Mesenchymal stem cell (in vitro differentiated cells and primary cell): ENCODE measurements at regions not wholly inside any gene's neighbourhood (a gene's known extent, or its start where the extent isn't known, plus 50 kb on each side); places are given as distances from the start of the nearest gene placed in this dataset.

Experiments used
- DNase-seq: peaks from one replicate; pipeline ENCODE4 v3.0.0-alpha.2; 2013
- H2AFZ ChIP-seq: one replicate; pipeline ENCODE4 v1.6.1; 2013; ENCODE audit warnings: low read depth, mild to moderate bottlenecking, control low read depth, inconsistent platforms, low read length, moderate library complexity
- H2AK5ac ChIP-seq: 2 replicates; pipeline ENCODE4 v1.6.1; 2013; ENCODE audit warnings: low read length, moderate library complexity, mild to moderate bottlenecking, inconsistent platforms; ENCODE audit not compliant: severe bottlenecking
- H2BK120ac ChIP-seq: one replicate; pipeline ENCODE4 v1.6.1; 2013; ENCODE audit warnings: low read depth, mild to moderate bottlenecking, inconsistent platforms, low read length, moderate library complexity
- H2BK12ac ChIP-seq, 2 experiments: one replicate each; pipeline ENCODE4 v1.6.1; 2013; ENCODE audit warnings: inconsistent platforms in 2 of 2, low read length in 2 of 2, mild to moderate bottlenecking in 2 of 2, moderate library complexity in 2 of 2, control low read depth in 1 of 2
- H2BK15ac ChIP-seq: one replicate; pipeline ENCODE4 v1.6.1; 2013; ENCODE audit warnings: mild to moderate bottlenecking, low read depth, inconsistent platforms; ENCODE audit not compliant: poor library complexity, severe bottlenecking
- H2BK5ac ChIP-seq: 2 replicates; pipeline ENCODE4 v1.6.1; 2013; ENCODE audit warnings: low read depth, mild to moderate bottlenecking, low read length, control low read depth, inconsistent platforms; ENCODE audit not compliant: poor library complexity, severe bottlenecking
- H3K14ac ChIP-seq, 2 experiments: one replicate each; pipeline ENCODE4 v1.6.1; 2013; ENCODE audit warnings: inconsistent platforms in 2 of 2, low read length in 2 of 2, control low read depth in 1 of 2, mild to moderate bottlenecking in 1 of 2, moderate library complexity in 1 of 2
- H3K18ac ChIP-seq, 2 experiments: one replicate each; pipeline ENCODE4 v1.6.1; 2013; ENCODE audit warnings: inconsistent platforms in 2 of 2, low read length in 2 of 2, control low read depth in 1 of 2, low read depth in 1 of 2, mild to moderate bottlenecking in 1 of 2
- H3K23ac ChIP-seq, 2 experiments: one replicate each; pipeline ENCODE4 v1.6.1; 2013; ENCODE audit warnings: inconsistent platforms in 2 of 2, low read length in 2 of 2, mild to moderate bottlenecking in 2 of 2, moderate library complexity in 2 of 2, control low read depth in 1 of 2
- H3K27ac ChIP-seq: 2 replicates; pipeline ENCODE4 v1.5.1; 2013; ENCODE audit warnings: mild to moderate bottlenecking, moderate library complexity, low read length, control low read depth, inconsistent platforms; ENCODE audit not compliant: poor library complexity, severe bottlenecking
- H3K27me3 ChIP-seq, 2 experiments: 2 replicates each; pipeline versions ENCODE4 v1.6.1 to v1.7.0; 2013; ENCODE audit warnings: low read length in 2 of 2, mild to moderate bottlenecking in 2 of 2, moderate library complexity in 2 of 2, control low read depth in 1 of 2, inconsistent platforms in 1 of 2; ENCODE audit not compliant: control insufficient read depth in 1 of 2, insufficient read depth in 1 of 2
- H3K36me3 ChIP-seq, 2 experiments: 2 replicates each; pipeline versions ENCODE4 v1.6.1 to v1.7.0; 2013; ENCODE audit warnings: low read length in 2 of 2, control low read depth in 1 of 2, inconsistent platforms in 1 of 2, low read depth in 1 of 2, mild to moderate bottlenecking in 1 of 2; ENCODE audit not compliant: insufficient read depth in 2 of 2, control insufficient read depth in 1 of 2
- H3K4ac ChIP-seq, 2 experiments: one replicate each; pipeline ENCODE4 v1.6.1; 2013; ENCODE audit warnings: inconsistent platforms in 2 of 2, low read length in 2 of 2, mild to moderate bottlenecking in 2 of 2, moderate library complexity in 2 of 2, control low read depth in 1 of 2, low read depth in 1 of 2
- H3K4me1 ChIP-seq: 2 replicates; pipeline ENCODE4 v1.6.1; 2013; ENCODE audit warnings: low read depth, low read length, control low read depth; ENCODE audit not compliant: control insufficient read depth, insufficient read depth
- H3K4me2 ChIP-seq: 2 replicates; pipeline ENCODE4 v1.6.1; 2013; ENCODE audit warnings: low read length, mild to moderate bottlenecking, inconsistent platforms; ENCODE audit not compliant: poor library complexity, severe bottlenecking
- H3K4me3 ChIP-seq, 2 experiments: 2 replicates each; pipeline versions ENCODE4 v1.5.1 to v1.7.0; 2013; ENCODE audit warnings: low read length in 2 of 2, mild to moderate bottlenecking in 2 of 2, control low read depth in 1 of 2, low read depth in 1 of 2; ENCODE audit not compliant: insufficient read depth in 1 of 2
- H3K79me1 ChIP-seq: replicated peaks from 2 replicates; pipeline ENCODE4 v1.6.1; 2013; ENCODE audit warnings: mild to moderate bottlenecking, control low read depth, low read length, inconsistent platforms; ENCODE audit not compliant: poor library complexity, severe bottlenecking
- H3K9ac ChIP-seq: 2 replicates; pipeline ENCODE4 v1.7.0; 2013; ENCODE audit warnings: mild to moderate bottlenecking, low read length, moderate library complexity
- H3K9me3 ChIP-seq: 2 replicates; pipeline ENCODE4 v1.7.0; 2013; ENCODE audit warnings: mild to moderate bottlenecking, low read length; ENCODE audit not compliant: control insufficient read depth
- H4K8ac ChIP-seq: one replicate; pipeline ENCODE4 v1.6.1; 2013; ENCODE audit warnings: inconsistent platforms, mild to moderate bottlenecking, low read length, moderate library complexity
- H4K91ac ChIP-seq: one replicate; pipeline ENCODE4 v1.6.1; 2013; ENCODE audit warnings: mild to moderate bottlenecking, low read length, inconsistent platforms
- WGBS: methylation state at CpG from one replicate; pipeline ENCODE4 v1.1.7; 2013; ENCODE audit warnings: mixed read lengths; 5-methylcytosine and 5-hydroxymethylcytosine counted together

GRCh38 chr10:63068246-63068645, 64.9 kb upstream of the NRBF2 start:
- Histone ChIP-seq H2BK12ac (no peak overlapping the region), H3K9ac (no peak overlapping the region), H3K18ac (no peak overlapping the region), H3K27me3 (peaks cover 0 to 24% of the 10 kb centered on the region in 2 experiments), H2BK5ac (no peak overlapping the region), H3K4me2 (no peak overlapping the region), H3K36me3 (no peaks in the 10 kb centered on the region), H3K23ac (no peak overlapping the region), H4K8ac (no peak overlapping the region), H2BK15ac (no peak overlapping the region), H2BK120ac (no peak overlapping the region), H2AFZ (no peak overlapping the region), H4K91ac (no peak overlapping the region), H3K79me1 (no peaks in the 10 kb centered on the region), H2AK5ac (no peak overlapping the region), H3K4ac (no peak overlapping the region), H3K14ac (no peak overlapping the region), H3K4me1 (no peaks in the 10 kb centered on the region), H3K27ac (no peak overlapping the region), H3K9me3 (no peaks in the 10 kb centered on the region), H3K4me3 (no peak overlapping the region)
- 86% methylated on average over 4 of the region's 7 CpGs for WGBS
- no peak for DNase-seq

DNA sequence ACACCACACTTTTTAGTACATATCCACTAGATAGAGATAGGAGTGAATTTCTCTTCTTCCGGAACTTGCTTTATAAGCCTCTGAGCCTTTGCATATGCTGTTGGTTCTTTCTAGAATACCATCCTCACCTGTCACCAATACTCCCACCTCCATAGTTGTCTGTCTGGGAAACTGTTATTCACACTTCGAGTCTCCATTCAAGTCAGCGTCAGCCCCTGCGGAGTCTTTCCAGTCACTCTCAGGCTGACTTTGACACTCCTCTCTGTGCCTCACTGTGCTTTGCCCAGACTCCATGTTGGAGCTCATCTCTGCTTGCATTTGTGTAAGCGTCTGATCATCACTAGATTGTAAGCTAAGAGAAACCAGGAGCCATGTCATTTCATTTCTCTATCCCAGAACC, 66.5 kb upstream of the NRBF2 start:
- Histone ChIP-seq H3K14ac (no peak overlapping the region), H3K4me2 (no peak overlapping the region), H2AFZ (no peak overlapping the region), H3K18ac (no peak overlapping the region), H2BK15ac (no peak overlapping the region), H3K23ac (no peak overlapping the region), H3K27ac (no peak overlapping the region), H3K4ac (no peak overlapping the region), H3K36me3 (no peaks in the 10 kb centered on the region), H2BK5ac (no peak overlapping the region), H2AK5ac (no peak overlapping the region), H2BK120ac (no peak overlapping the region), H3K9ac (no peak overlapping the region), H3K27me3 (peaks cover 0 to 24% of the 10 kb centered on the region in 2 experiments), H3K79me1 (no peaks in the 10 kb centered on the region), H3K4me3 (no peak overlapping the region), H2BK12ac (no peak overlapping the region), H4K8ac (no peak overlapping the region), H3K9me3 (no peaks in the 10 kb centered on the region), H3K4me1 (no peaks in the 10 kb centered on the region), H4K91ac (no peak overlapping the region)
- WGBS, result 87% methylated on average over 5 of the region's 5 CpGs
- DNase-seq, result no peak

DNA sequence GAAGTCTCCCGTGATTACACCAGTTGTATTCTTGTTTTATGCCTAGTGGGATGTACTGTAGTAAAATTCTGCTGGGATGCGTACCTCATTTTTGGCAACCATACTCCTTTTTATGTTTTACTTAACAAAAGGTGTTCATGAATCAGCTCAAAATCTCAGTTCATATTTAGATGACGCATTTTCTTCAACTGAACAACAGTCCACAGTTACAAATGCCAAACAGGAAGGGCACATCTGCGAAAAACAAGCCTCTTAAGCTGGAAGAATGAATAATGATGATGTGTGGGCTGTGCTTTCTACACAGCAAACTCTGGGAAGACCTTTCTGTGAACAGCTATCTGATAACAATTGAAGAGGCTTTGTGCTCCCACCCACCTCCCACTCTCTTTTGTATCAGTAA, 68.4 kb upstream of the NRBF2 start:
- Histone ChIP-seq H3K36me3 (no peaks in the 10 kb centered on the region), H2BK12ac (no peak overlapping the region), H4K8ac (no peak overlapping the region), H3K18ac (no peak overlapping the region), H3K4ac (no peak overlapping the region), H3K9ac (peak overlapping the region; percentile 40), H3K27ac (no peak overlapping the region), H2AK5ac (no peak overlapping the region), H2BK120ac (no peak overlapping the region), H2BK15ac (no peak overlapping the region), H3K14ac (no peak overlapping the region), H3K9me3 (no peaks in the 10 kb centered on the region), H3K27me3 (peaks cover 0 to 19% of the 10 kb centered on the region in 2 experiments), H2BK5ac (no peak overlapping the region), H4K91ac (no peak overlapping the region), H2AFZ (no peak overlapping the region), H3K23ac (no peak overlapping the region), H3K79me1 (no peaks in the 10 kb centered on the region), H3K4me2 (no peak overlapping the region), H3K4me3 (peak overlapping the region in 1 of 2 experiments; percentile 39), H3K4me1 (no peaks in the 10 kb centered on the region)
- WGBS, result 73% methylated on average over 3 of the region's 4 CpGs
- DNase-seq, result no peak

DNA sequence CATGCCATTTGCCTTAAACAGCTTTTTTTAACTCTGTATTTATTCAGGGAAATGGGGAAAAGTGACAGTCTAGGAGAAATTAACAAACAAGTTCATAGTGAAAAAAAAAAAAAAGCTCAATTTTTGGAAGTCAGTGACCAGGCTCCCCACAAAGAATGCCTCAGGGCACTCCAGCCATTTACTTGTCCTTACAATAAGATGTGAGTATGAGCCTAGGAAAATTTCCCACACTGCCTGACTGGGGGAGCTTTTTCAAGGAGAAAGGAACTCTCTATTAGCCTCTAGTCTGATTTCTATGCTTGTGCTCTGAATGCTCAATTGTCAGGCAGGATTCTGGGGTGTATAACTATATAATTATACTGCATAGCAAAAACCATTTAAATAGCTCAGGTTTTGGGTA, 74.9 kb upstream of the NRBF2 start:
- H4K91ac ChIP-seq, result no peak overlapping the region
- H3K9ac ChIP-seq, result no peak overlapping the region
- H2BK120ac ChIP-seq, result no peak overlapping the region
- H3K14ac ChIP-seq, result no peak overlapping the region
- H3K23ac ChIP-seq, result no peak overlapping the region
- no peaks in the 10 kb centered on the region for H3K36me3 ChIP-seq
- H4K8ac ChIP-seq, result no peak overlapping the region
- H3K4ac ChIP-seq, result no peak overlapping the region
- H3K4me1 ChIP-seq, result no peaks in the 10 kb centered on the region
- no peak overlapping the region for H3K4me2 ChIP-seq
- no peak overlapping the region for H3K27ac ChIP-seq
- H3K27me3 ChIP-seq, result no peaks in the 10 kb centered on the region
- no peak overlapping the region for H3K18ac ChIP-seq
- H2BK12ac ChIP-seq, result no peak overlapping the region
- H2BK15ac ChIP-seq, result no peak overlapping the region
- H2AFZ ChIP-seq, result no peak overlapping the region
- H2AK5ac ChIP-seq, result no peak overlapping the region
- H3K79me1 ChIP-seq, result no peaks in the 10 kb centered on the region
- no peak for DNase-seq
- no peaks in the 10 kb centered on the region for H3K9me3 ChIP-seq
- H2BK5ac ChIP-seq, result no peak overlapping the region
- H3K4me3 ChIP-seq, result no peak overlapping the region
